Fibroblast of lung (primary cell): ENCODE measurements at regions not wholly inside any gene's neighbourhood (a gene's known extent, or its start where the extent isn't known, plus 50 kb on each side); places are given as distances from the start of the nearest gene placed in this dataset.

Source experiments
- DNase-seq, 2 donors: peaks; one replicate each; pipeline versions ENCODE4 v3.0.0 to v3.0.0-alpha.2; 2010; ENCODE audit warnings: low read depth in 2 of 2
- H2AFZ ChIP-seq: 2 replicates; pipeline ENCODE4 v1.5.1; 2012; ENCODE audit warnings: low read length, control low read depth, inconsistent platforms
- H3K27ac ChIP-seq: 2 replicates; pipeline ENCODE4 v1.5.1; 2011; ENCODE audit warnings: low read length, control low read depth; ENCODE audit not compliant: insufficient read depth
- H3K27me3 ChIP-seq: 2 replicates; pipeline ENCODE4 v1.5.1; 2011; ENCODE audit warnings: mild to moderate bottlenecking, low read length; ENCODE audit not compliant: control insufficient read depth, insufficient read depth
- H3K36me3 ChIP-seq: 2 replicates; pipeline ENCODE4 v1.5.1; 2011; ENCODE audit warnings: low read length; ENCODE audit not compliant: control insufficient read depth, insufficient read depth
- H3K4me1 ChIP-seq: 2 replicates; pipeline ENCODE4 v1.5.1; 2011; ENCODE audit warnings: low read length; ENCODE audit not compliant: control insufficient read depth, insufficient read depth; ENCODE audit errors: extremely low read depth
- H3K4me2 ChIP-seq: 2 replicates; pipeline ENCODE4 v1.5.1; 2011; ENCODE audit warnings: low read length, control low read depth; ENCODE audit not compliant: insufficient read depth; ENCODE audit errors: extremely low read depth
- H3K4me3 ChIP-seq, 4 experiments: fragments of 200-600 bp in 1 of 4; sonication (generic) in 1 of 4; replicated peaks in 1 of 4; 2 replicates each; pipeline ENCODE4 v1.5.1; 2011 to 2016; ENCODE audit warnings: low read length in 4 of 4, low read depth in 3 of 4, mild to moderate bottlenecking in 3 of 4, control low read depth in 2 of 4, inconsistent platforms in 1 of 4, mixed read lengths in 1 of 4; ENCODE audit not compliant: insufficient read depth in 1 of 4; ENCODE audit errors: control extremely low read depth in 1 of 4
- H3K79me2 ChIP-seq: 2 replicates; pipeline ENCODE4 v1.5.1; 2012; ENCODE audit warnings: mild to moderate bottlenecking, low read length, inconsistent platforms; ENCODE audit not compliant: control insufficient read depth, insufficient read depth
- H3K9ac ChIP-seq: 2 replicates; pipeline ENCODE4 v1.5.1; 2011; ENCODE audit warnings: mild to moderate bottlenecking, low read length, control low read depth; ENCODE audit not compliant: insufficient read depth
- H3K9me3 ChIP-seq: 2 replicates; pipeline ENCODE4 v1.5.1; 2012; ENCODE audit warnings: low read depth, low read length; ENCODE audit not compliant: control insufficient read depth, insufficient read depth
- H4K20me1 ChIP-seq: 2 replicates; pipeline ENCODE4 v1.5.1; 2011; ENCODE audit warnings: low read length; ENCODE audit not compliant: control insufficient read depth, insufficient read depth; ENCODE audit errors: extremely low read depth
- EZH2 ChIP-seq: IDR thresholded peaks from 2 replicates; pipeline ENCODE4 v1.5.1; 2012; ENCODE audit warnings: low read length, control low read depth, mild to moderate bottlenecking; ENCODE audit errors: missing control alignments
- TF ChIP-seq, protein P1 (sequence below), 2 donors: IDR thresholded peaks in 1 of 2; conservative IDR thresholded peaks in 1 of 2; 1 replicate in 1 of 2; 2 replicates in 1 of 2; pipeline ENCODE4 v1.5.1; 2011 to 2012; ENCODE audit warnings: low read length in 2 of 2, control low read depth in 1 of 2, inconsistent platforms in 1 of 2, low read depth in 1 of 2, mild to moderate bottlenecking in 1 of 2

DNA sequence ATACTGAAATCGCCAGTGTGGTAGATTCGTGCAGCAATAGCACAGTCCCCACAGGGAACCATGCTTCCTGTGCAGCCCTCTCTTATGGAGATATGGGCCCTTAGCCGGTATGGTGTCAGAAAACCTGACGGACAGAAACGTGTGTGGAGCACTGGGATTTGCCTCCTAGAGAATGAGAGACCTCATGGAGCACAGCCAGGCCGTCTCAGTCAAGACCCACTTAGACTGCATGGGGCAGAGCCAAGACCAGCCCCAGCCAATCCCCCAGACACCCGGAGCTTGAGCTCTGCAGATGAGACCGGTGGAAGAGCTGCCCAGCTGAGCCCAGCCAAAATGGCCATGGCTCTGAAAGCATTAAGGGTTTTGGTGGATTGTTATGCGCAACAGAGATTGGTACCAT is 163.7 kb downstream of the DLL1 start:
- TF ChIP-seq EZH2, result no peak
- TF ChIP-seq, protein P1, sequence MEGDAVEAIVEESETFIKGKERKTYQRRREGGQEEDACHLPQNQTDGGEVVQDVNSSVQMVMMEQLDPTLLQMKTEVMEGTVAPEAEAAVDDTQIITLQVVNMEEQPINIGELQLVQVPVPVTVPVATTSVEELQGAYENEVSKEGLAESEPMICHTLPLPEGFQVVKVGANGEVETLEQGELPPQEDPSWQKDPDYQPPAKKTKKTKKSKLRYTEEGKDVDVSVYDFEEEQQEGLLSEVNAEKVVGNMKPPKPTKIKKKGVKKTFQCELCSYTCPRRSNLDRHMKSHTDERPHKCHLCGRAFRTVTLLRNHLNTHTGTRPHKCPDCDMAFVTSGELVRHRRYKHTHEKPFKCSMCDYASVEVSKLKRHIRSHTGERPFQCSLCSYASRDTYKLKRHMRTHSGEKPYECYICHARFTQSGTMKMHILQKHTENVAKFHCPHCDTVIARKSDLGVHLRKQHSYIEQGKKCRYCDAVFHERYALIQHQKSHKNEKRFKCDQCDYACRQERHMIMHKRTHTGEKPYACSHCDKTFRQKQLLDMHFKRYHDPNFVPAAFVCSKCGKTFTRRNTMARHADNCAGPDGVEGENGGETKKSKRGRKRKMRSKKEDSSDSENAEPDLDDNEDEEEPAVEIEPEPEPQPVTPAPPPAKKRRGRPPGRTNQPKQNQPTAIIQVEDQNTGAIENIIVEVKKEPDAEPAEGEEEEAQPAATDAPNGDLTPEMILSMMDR (conservative IDR thresholded peaks at IDR 0.05 in 1 of 2, IDR thresholded peaks at IDR 0.05 in 1 of 2; ENCODE audit: low read depth in 1 of 2, low read length in 2 of 2), result no peak
- Histone ChIP-seq H3K27me3 (no peaks in the 10 kb centered on the region), H3K79me2 (no peaks in the 10 kb centered on the region), H3K9me3 (no peaks in the 10 kb centered on the region), H3K9ac (no peak overlapping the region), H3K27ac (no peak overlapping the region), H3K4me3 (no peak overlapping the region), H2AFZ (no peak overlapping the region), H3K4me2 (no peak overlapping the region), H3K4me1 (no peaks in the 10 kb centered on the region), H3K36me3 (no peaks in the 10 kb centered on the region), H4K20me1 (no peaks in the 10 kb centered on the region)
- DNase-seq, result no peak

DNA sequence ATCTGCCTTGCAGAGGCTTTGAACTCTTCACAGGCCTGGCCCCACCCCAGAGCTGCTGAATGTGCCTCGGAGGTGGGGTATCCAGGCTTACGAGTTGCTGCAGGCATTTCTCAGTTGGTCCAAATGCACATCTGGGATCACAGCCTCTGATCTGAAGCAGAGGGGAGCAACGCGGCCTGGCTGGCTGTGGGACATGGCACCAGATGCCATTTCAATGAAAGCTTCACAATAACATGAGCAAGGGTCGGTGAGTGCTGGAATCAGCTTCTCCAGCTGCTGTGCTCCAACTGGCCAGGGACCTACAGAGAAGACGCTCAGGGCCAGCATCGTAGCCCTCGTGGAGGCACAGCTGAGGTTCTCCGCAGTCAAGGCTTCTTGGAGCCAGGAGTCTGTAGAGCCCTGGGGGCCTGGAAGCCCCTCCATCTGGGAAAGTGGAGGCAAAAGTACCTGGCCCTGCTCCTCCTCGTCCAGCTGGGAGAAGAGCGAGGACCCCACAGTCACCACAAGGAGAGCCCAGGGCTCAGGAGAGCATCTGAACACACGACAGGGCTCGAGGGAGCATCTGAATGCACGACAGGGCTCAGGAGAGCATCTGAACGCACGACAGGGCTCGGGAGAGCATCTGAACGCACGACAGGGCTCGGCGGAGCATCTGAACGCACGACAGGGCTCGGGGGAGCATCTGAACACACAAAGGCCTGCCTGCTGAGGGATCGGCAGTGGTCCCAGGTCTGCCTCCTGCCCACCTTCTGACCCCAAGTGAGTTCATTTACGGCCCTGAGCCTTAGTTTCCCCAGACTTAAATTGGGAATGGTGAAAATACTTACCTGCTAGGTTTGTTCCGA is 165.2 kb downstream of the DLL1 start:
- H3K36me3 ChIP-seq, result no peaks in the 10 kb centered on the region
- no peaks in the 10 kb centered on the region for H3K9me3 ChIP-seq
- H2AFZ ChIP-seq, result no peak overlapping the region
- no peak overlapping the region for H3K4me3 ChIP-seq
- H3K27me3 ChIP-seq, result no peaks in the 10 kb centered on the region
- H3K79me2 ChIP-seq, result no peaks in the 10 kb centered on the region
- DNase-seq, result no peak
- no peaks in the 10 kb centered on the region for H3K4me1 ChIP-seq
- H3K27ac ChIP-seq, result no peak overlapping the region
- H4K20me1 ChIP-seq, result no peaks in the 10 kb centered on the region
- H3K4me2 ChIP-seq, result no peak overlapping the region
- H3K9ac ChIP-seq, result no peak overlapping the region
- no peak for TF ChIP-seq EZH2
- TF ChIP-seq, protein P1 (conservative IDR thresholded peaks at IDR 0.05 in 1 of 2, IDR thresholded peaks at IDR 0.05 in 1 of 2; ENCODE audit: low read depth in 1 of 2, low read length in 2 of 2), result no peak

DNA sequence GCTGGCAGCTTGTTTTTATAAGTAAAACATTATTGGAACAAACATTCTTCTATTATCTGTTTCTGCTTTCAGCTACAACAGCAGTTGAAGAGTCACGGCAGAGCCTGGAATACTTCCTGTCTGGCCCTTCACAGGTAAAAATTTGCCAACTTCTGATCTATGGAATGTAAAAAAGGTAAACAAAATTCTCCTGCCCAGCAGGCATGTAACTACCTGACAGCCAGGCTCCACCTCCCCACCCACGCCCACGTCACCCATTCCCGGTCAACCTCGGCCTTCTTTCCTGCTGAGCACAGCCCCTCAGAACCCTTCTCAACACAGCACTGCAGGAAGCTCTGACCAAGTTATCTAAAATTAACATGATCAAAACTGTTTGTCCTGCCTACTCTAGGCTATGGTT is 166.0 kb downstream of the DLL1 start:
- H3K27me3 ChIP-seq, result no peaks in the 10 kb centered on the region
- H3K4me3 ChIP-seq, result no peak overlapping the region
- no peaks in the 10 kb centered on the region for H4K20me1 ChIP-seq
- no peak overlapping the region for H3K9ac ChIP-seq
- H3K4me2 ChIP-seq, result no peak overlapping the region
- H3K9me3 ChIP-seq, result no peaks in the 10 kb centered on the region
- no peak overlapping the region for H3K27ac ChIP-seq
- TF ChIP-seq, protein P1 (conservative IDR thresholded peaks at IDR 0.05 in 1 of 2, IDR thresholded peaks at IDR 0.05 in 1 of 2; ENCODE audit: low read depth in 1 of 2, low read length in 2 of 2), result no peak
- TF ChIP-seq EZH2, result no peak
- H3K79me2 ChIP-seq, result no peaks in the 10 kb centered on the region
- no peak for DNase-seq
- no peaks in the 10 kb centered on the region for H3K36me3 ChIP-seq
- H3K4me1 ChIP-seq, result no peaks in the 10 kb centered on the region
- H2AFZ ChIP-seq, result no peak overlapping the region
